Loucy (cell line): ENCODE measurements at regions not wholly inside any gene's neighbourhood (a gene's known extent, or its start where the extent isn't known, plus 50 kb on each side); places are given as distances from the start of the nearest gene placed in this dataset.

ENCODE experiments used
- H2AFZ ChIP-seq: fragments of 200-600 bp; sonication (generic); 2 replicates; pipeline ENCODE4 v1.6.0; 2016; ENCODE audit warnings: antibody characterized with exemption, mild to moderate bottlenecking, low read length, moderate library complexity
- H3F3A ChIP-seq: fragments of 200-600 bp; 2 replicates; pipeline ENCODE4 v1.6.0; 2016; ENCODE audit warnings: antibody characterized with exemption, low read depth, mild to moderate bottlenecking
- H3K27me3 ChIP-seq: fragments of 200-600 bp; sonication (generic); 2 replicates; pipeline ENCODE4 v1.6.1; 2014; ENCODE audit warnings: low read length, mild to moderate bottlenecking; ENCODE audit not compliant: insufficient read depth, poor library complexity, severe bottlenecking
- H3K36me3 ChIP-seq: fragments of 200-600 bp; sonication (generic); 2 replicates; pipeline ENCODE4 v1.6.1; 2016; ENCODE audit warnings: low read length; ENCODE audit not compliant: insufficient read depth
- H3K4me1 ChIP-seq: fragments of 200-600 bp; sonication (generic); 2 replicates; pipeline ENCODE4 v1.5.1; 2014; ENCODE audit warnings: low read length, mild to moderate bottlenecking; ENCODE audit not compliant: insufficient read depth, poor library complexity, severe bottlenecking
- H3K4me2 ChIP-seq: fragments of 200-600 bp; sonication (generic); 2 replicates; pipeline ENCODE4 v1.6.0; 2014; ENCODE audit warnings: antibody characterized with exemption, low read length, low read depth, mild to moderate bottlenecking; ENCODE audit not compliant: poor library complexity, severe bottlenecking
- H3K4me3 ChIP-seq: fragments of 200-600 bp; sonication (generic); 2 replicates; pipeline ENCODE4 v1.5.1; 2014; ENCODE audit warnings: low read length, mild to moderate bottlenecking, mixed read lengths; ENCODE audit not compliant: poor library complexity, severe bottlenecking
- H3K79me2 ChIP-seq: fragments of 200-600 bp; sonication (generic); 2 replicates; pipeline ENCODE4 v1.6.1; 2014; ENCODE audit warnings: low read length; ENCODE audit not compliant: insufficient read depth
- H3K9ac ChIP-seq: fragments of 200-600 bp; sonication (generic); 2 replicates; pipeline ENCODE4 v1.6.0; 2014; ENCODE audit warnings: mild to moderate bottlenecking, low read depth, low read length, moderate library complexity; ENCODE audit not compliant: poor library complexity, severe bottlenecking
- H3K9me2 ChIP-seq: fragments of 200-600 bp; sonication (generic); replicated peaks from 2 replicates; pipeline ENCODE4 v1.6.1; 2016; ENCODE audit warnings: low read depth, low read length, mixed read lengths
- H3K9me3 ChIP-seq: fragments of 200-600 bp; sonication (generic); 2 replicates; pipeline ENCODE4 v1.6.1; 2014; ENCODE audit warnings: mild to moderate bottlenecking, antibody characterized with exemption, low read length, low read depth; ENCODE audit not compliant: insufficient read depth
- H4K20me1 ChIP-seq: fragments of 200-600 bp; sonication (generic); 2 replicates; pipeline ENCODE4 v1.6.0; 2014; ENCODE audit warnings: antibody characterized with exemption, low read length, mild to moderate bottlenecking; ENCODE audit not compliant: insufficient read depth, poor library complexity, severe bottlenecking
- CTCF ChIP-seq: fragments of 200-600 bp; sonication (generic); conservative IDR thresholded peaks from 2 replicates; pipeline ENCODE4 v1.5.1; 2014; ENCODE audit warnings: mild to moderate bottlenecking, antibody characterized with exemption, low read length
- EZH2phosphoT487 ChIP-seq: fragments of 200-600 bp; IDR thresholded peaks from 2 replicates; pipeline ENCODE4 v1.6.1; 2018; ENCODE audit warnings: antibody characterized with exemption, mild to moderate bottlenecking, moderate library complexity, borderline replicate concordance

GRCh38 chr5:111668477-111669414 lies 88.2 kb downstream of the NREP start:
- Histone ChIP-seq H3K9me2 (no peaks in the 10 kb centered on the region), H3K9me3 (no peaks in the 10 kb centered on the region), H3K79me2 (no peaks in the 10 kb centered on the region), H4K20me1 (no peaks in the 10 kb centered on the region), H2AFZ (no peak overlapping the region), H3K4me1 (no peaks in the 10 kb centered on the region), H3F3A (no peaks in the 10 kb centered on the region), H3K4me2 (no peak overlapping the region), H3K27me3 (no peaks in the 10 kb centered on the region), H3K4me3 (no peak overlapping the region), H3K9ac (no peak overlapping the region), H3K36me3 (no peaks in the 10 kb centered on the region)
- TF ChIP-seq CTCF, result no peak

- Histone ChIP-seq H3K9me3 (no peaks in the 10 kb centered on the region), H3K27me3 (no peaks in the 10 kb centered on the region), H2AFZ (no peak overlapping the region), H3K4me1 (peaks cover 8% of the 10 kb centered on the region), H3K36me3 (no peaks in the 10 kb centered on the region), H3K4me3 (no peak overlapping the region), H4K20me1 (no peaks in the 10 kb centered on the region), H3F3A (no peaks in the 10 kb centered on the region), H3K9ac (no peak overlapping the region), H3K4me2 (no peak overlapping the region), H3K9me2 (no peaks in the 10 kb centered on the region), H3K79me2 (no peaks in the 10 kb centered on the region)
- no peak for TF ChIP-seq CTCF
- no peak for TF ChIP-seq EZH2phosphoT487
Observed at GRCh38 chr5:111667128-111667736, 89.8 kb downstream of the NREP start.

- Histone ChIP-seq H3K9me2 (no peaks in the 10 kb centered on the region), H3K9me3 (no peaks in the 10 kb centered on the region), H3K36me3 (no peaks in the 10 kb centered on the region), H3K4me3 (no peak overlapping the region), H2AFZ (no peak overlapping the region), H3K9ac (no peak overlapping the region), H3F3A (no peaks in the 10 kb centered on the region), H4K20me1 (no peaks in the 10 kb centered on the region), H3K4me2 (no peak overlapping the region), H3K79me2 (no peaks in the 10 kb centered on the region), H3K27me3 (no peaks in the 10 kb centered on the region), H3K4me1 (no peaks in the 10 kb centered on the region)
- TF ChIP-seq EZH2phosphoT487 (no peak), CTCF (no peak)
Observed at GRCh38 chr5:111656580-111656979, 100.4 kb downstream of the NREP start.
